Nephron progenitor cell (in vitro differentiated cells): ENCODE measurements at regions not wholly inside any gene's neighbourhood (a gene's known extent, or its start where the extent isn't known, plus 50 kb on each side); places are given as distances from the start of the nearest gene placed in this dataset.
A peak's percentile ranks its signal among the peaks of the same experiment; 100 is the strongest.
"Not testable (repeated sequence)": the region's sequence is repeated elsewhere in the genome, so short reads cannot be mapped to it uniquely, and the experiment has no call there.

ENCODE experiments used
- DNase-seq: peaks from one replicate; pipeline ENCODE4 v3.0.0; 2021
- H3K27ac Mint-ChIP-seq: 2 replicates; pipeline ENCODE4 v1.8.0; 2021; ENCODE audit warnings: mild to moderate bottlenecking, moderate library complexity, mixed read lengths
- H3K27me3 Mint-ChIP-seq: 2 replicates; pipeline ENCODE4 v1.8.0; 2021; ENCODE audit warnings: mild to moderate bottlenecking, low read depth, mixed read lengths; ENCODE audit not compliant: poor library complexity
- H3K36me3 Mint-ChIP-seq: 2 replicates; pipeline ENCODE4 v1.8.0; 2021; ENCODE audit warnings: low read depth, mixed read lengths
- H3K4me1 Mint-ChIP-seq: 2 replicates; pipeline ENCODE4 v1.8.0; 2021; ENCODE audit warnings: mixed read lengths
- H3K4me3 Mint-ChIP-seq: 2 replicates; pipeline ENCODE4 v1.8.0; 2021; ENCODE audit warnings: mild to moderate bottlenecking, moderate library complexity, mixed read lengths
- H3K9me3 Mint-ChIP-seq: 2 replicates; pipeline ENCODE4 v1.8.0; 2021; ENCODE audit warnings: mild to moderate bottlenecking, moderate library complexity, mixed read lengths
- CTCF ChIP-seq: fragments of 200-600 bp; sonication (generic); IDR thresholded peaks from 2 replicates; pipeline ENCODE4 v1.5.0; 2021; ENCODE audit warnings: antibody characterized with exemption

GRCh38 chr7:12496901-12497674 lies 73.4 kb upstream of the SCIN start:
- peak overlapping the region; percentile 87 for H3K27ac Mint-ChIP-seq
- H3K9me3 Mint-ChIP-seq: peaks cover 15% of the 10 kb centered on the region
- H3K4me3 Mint-ChIP-seq: peak overlapping the region; percentile 78
- H3K4me1 Mint-ChIP-seq, H3K36me3 Mint-ChIP-seq, H3K27me3 Mint-ChIP-seq, DNase-seq: not testable (repeated sequence)
- TF ChIP-seq CTCF: peak; percentile 27

DNA sequence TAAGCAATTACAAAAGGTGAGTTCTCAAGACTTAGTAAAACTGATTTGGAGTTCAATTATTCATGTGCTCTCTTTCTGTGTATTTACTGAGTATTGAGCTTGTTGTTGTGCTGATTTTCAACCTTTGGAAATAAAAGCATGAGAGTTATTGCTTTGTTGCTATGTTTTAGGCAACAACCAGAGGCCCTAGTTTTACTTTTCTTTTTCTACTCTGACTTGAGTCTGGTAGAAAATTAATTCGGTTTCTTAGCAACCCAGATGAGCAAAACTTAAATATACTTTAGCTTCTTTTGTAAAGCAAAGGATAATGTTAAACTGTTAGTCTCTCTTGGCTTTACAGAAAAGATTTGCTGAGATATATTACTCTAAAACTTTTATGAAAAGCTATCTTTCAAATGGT lies 66.4 kb upstream of the SCIN start:
- no peaks in the 10 kb centered on the region for H3K4me1 Mint-ChIP-seq
- H3K27me3 Mint-ChIP-seq: no peaks in the 10 kb centered on the region
- H3K9me3 Mint-ChIP-seq: peaks cover under 1% of the 10 kb centered on the region
- H3K4me3 Mint-ChIP-seq: no peak overlapping the region
- no peak for TF ChIP-seq CTCF
- DNase-seq: no peak
- H3K27ac Mint-ChIP-seq: no peak overlapping the region
- no peaks in the 10 kb centered on the region for H3K36me3 Mint-ChIP-seq

DNA sequence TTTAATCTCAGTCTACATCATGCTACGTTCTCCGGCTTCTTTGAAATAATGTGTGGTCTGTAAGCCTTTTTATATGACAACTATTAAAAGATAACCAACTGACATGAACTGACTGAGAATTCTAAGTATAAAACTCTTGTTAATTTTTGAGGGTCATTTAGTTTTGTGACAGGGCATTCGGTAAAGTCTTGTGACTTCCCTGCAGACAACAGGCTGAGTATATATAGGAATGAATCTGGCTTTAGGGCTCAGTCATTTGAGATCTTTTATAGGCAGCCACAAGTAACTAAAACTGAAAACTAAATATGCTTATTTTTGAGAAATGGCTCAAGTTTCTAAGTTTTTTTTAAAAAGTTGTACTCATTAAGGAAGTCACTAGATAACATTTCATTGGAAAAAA lies 62.5 kb upstream of the SCIN start:
- no peak for DNase-seq
- Mint-ChIP-seq H3K27me3 (no peaks in the 10 kb centered on the region), H3K36me3 (no peaks in the 10 kb centered on the region), H3K4me1 (no peaks in the 10 kb centered on the region), H3K9me3 (peaks cover 8% of the 10 kb centered on the region), H3K27ac (no peak overlapping the region), H3K4me3 (no peak overlapping the region)
- no peak for TF ChIP-seq CTCF

DNA sequence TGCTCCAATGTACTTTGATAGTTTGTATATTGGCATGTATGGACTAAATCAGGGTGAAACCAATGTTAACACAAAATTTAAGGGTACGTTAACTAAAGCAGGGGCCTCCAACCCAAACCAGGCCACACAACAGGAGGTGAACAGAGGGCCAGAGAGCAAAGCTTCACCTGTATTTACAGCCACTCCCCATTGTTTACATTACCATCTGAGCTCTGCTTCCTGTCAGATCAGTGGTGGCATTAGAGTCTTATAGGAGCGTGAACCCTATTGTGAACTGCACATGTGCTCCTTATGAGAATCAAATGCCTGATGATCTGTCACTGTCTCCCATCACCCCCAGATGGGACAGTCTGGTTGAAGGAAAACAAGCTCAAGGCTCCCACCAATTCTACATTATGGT lies 62.0 kb upstream of the SCIN start:
- no peak for TF ChIP-seq CTCF
- Mint-ChIP-seq H3K27me3 (no peaks in the 10 kb centered on the region), H3K4me3 (no peak overlapping the region), H3K9me3 (peaks cover 12% of the 10 kb centered on the region), H3K27ac (no peak overlapping the region), H3K36me3 (no peaks in the 10 kb centered on the region), H3K4me1 (no peaks in the 10 kb centered on the region)
- DNase-seq: no peak

DNA sequence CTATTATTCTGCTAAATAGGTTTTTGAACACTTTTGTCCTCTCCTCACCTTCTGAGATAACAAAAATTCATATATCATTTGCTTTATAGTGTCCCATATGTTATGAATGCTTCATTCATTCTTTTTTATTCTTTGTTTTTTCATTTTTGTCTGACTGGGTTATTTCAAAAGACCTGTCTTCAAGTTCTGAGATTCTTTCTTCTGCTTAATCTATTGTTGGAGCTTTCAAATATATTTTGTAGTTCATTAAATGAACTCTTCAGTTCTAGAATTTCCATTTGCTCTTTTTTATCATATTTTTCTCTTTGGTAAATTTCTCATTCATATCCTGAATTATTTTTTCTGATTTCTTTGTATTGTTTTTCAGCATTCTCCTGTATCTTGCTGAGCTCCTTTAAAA lies 53.1 kb upstream of the SCIN start:
- no peaks in the 10 kb centered on the region for H3K4me1 Mint-ChIP-seq
- peaks cover 50% of the 10 kb centered on the region for H3K9me3 Mint-ChIP-seq
- no peaks in the 10 kb centered on the region for H3K27me3 Mint-ChIP-seq
- TF ChIP-seq CTCF: no peak
- peaks cover 22% of the 10 kb centered on the region for H3K36me3 Mint-ChIP-seq
- no peak overlapping the region for H3K4me3 Mint-ChIP-seq
- no peak overlapping the region for H3K27ac Mint-ChIP-seq
- no peak for DNase-seq
